HL-60 (cell line): ENCODE measurements at regions not wholly inside any gene's neighbourhood (a gene's known extent, or its start where the extent isn't known, plus 50 kb on each side); places are given as distances from the start of the nearest gene placed in this dataset.

Experiments
- DNase-seq, 2 experiments: peaks; one replicate each; pipeline ENCODE4 v3.0.0-alpha.2; 2010 to 2020; ENCODE audit warnings: low read depth in 1 of 2, low spot score in 1 of 2
- H3K27ac ChIP-seq: fragments of 250-450 bp; sonication (Bioruptor Pico); replicated peaks from 2 replicates; pipeline ENCODE4 v1.5.1; 2020; ENCODE audit warnings: mild to moderate bottlenecking, moderate library complexity
- H3K27me3 ChIP-seq: fragments of 250-450 bp; sonication (Bioruptor Pico); 2 replicates; pipeline ENCODE4 v1.5.1; 2021; ENCODE audit warnings: mild to moderate bottlenecking, moderate library complexity; ENCODE audit not compliant: insufficient read depth, poor library complexity, severe bottlenecking
- H3K4me3 ChIP-seq: replicated peaks from 2 replicates; pipeline ENCODE4 v1.5.1; 2011; ENCODE audit warnings: mild to moderate bottlenecking, control low read depth, low read length; ENCODE audit not compliant: insufficient read depth
- CTCF ChIP-seq: IDR thresholded peaks from one replicate; pipeline ENCODE4 v1.5.1; 2011; ENCODE audit warnings: low read length, control low read depth, inconsistent platforms; ENCODE audit not compliant: insufficient read depth
- GABPA ChIP-seq: IDR thresholded peaks from 2 replicates; pipeline ENCODE4 v1.6.1; 2012; ENCODE audit warnings: low read depth
- POLR2AphosphoS5 ChIP-seq: IDR thresholded peaks from 2 replicates; pipeline ENCODE4 v1.6.1; 2012; ENCODE audit warnings: low read depth
- REST ChIP-seq: IDR thresholded peaks from 2 replicates; pipeline ENCODE4 v1.6.1; 2012; ENCODE audit warnings: low read depth; ENCODE audit not compliant: insufficient replicate concordance
- SPI1 ChIP-seq: IDR thresholded peaks from 2 replicates; pipeline ENCODE4 v1.6.1; 2012; ENCODE audit warnings: low read depth, mild to moderate bottlenecking, borderline replicate concordance

DNA sequence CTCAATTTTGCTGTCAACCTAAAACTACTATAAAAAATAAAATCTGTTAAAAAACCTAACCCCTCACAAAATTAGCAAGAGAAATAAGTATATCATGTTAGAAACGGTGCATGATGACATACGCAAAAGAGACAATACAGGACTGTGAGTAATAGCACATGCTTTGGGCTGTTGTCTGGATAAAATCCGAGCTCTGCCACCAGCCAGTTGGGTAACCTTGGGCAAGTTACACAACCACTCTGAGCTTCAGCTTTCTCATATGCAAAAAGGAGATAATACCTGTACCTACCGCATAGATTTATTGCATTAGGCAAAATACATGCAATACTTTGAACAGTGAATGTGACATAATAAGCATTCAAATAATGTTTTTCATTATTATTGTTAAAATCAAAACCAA is 481.7 kb downstream of the TLE1 start:
- Histone ChIP-seq H3K27ac (no peak overlapping the region), H3K27me3 (no peaks in the 10 kb centered on the region), H3K4me3 (no peak overlapping the region)
- TF ChIP-seq CTCF: no peak
- no peak for TF ChIP-seq REST
- no peak for TF ChIP-seq GABPA
- no peak for TF ChIP-seq POLR2AphosphoS5
- TF ChIP-seq SPI1: no peak
- no peak for DNase-seq

GRCh38 chr9:81202292-81202691 is 487.1 kb downstream of the TLE1 start:
- Histone ChIP-seq H3K4me3 (no peak overlapping the region), H3K27me3 (no peaks in the 10 kb centered on the region), H3K27ac (no peak overlapping the region)
- no peak for DNase-seq
- TF ChIP-seq CTCF: no peak
- TF ChIP-seq REST: no peak
- TF ChIP-seq GABPA: no peak
- TF ChIP-seq POLR2AphosphoS5: no peak
- no peak for TF ChIP-seq SPI1

DNA sequence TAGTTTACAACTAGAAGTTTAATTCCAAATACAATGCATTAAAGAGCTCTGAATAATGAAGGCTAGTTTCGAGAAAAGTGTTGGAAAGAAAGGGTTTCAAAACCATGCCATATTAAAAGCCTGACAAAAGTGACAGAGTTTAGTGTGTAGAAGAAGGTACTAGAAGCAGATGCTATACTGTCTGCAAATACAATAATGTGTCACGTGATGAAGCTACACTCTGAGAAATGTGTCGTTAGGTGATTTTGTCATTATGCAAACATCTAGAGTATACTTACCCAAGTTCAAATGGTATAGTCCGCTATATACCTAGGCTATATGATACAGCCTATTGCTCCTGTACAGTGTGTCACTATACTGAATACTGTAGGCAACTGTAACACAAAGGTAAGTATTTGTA is 494.1 kb downstream of the TLE1 start:
- Histone ChIP-seq H3K27me3 (no peaks in the 10 kb centered on the region), H3K4me3 (no peak overlapping the region), H3K27ac (no peak overlapping the region)
- TF ChIP-seq SPI1 (no peak), POLR2AphosphoS5 (no peak), CTCF (no peak), REST (no peak), GABPA (no peak)
- no peak for DNase-seq
